ENCODE measurements at regions not wholly inside any gene's neighbourhood (a gene's known extent, or its start where the extent isn't known, plus 50 kb on each side); places are given as distances from the start of the nearest gene placed in this dataset.

DNA sequence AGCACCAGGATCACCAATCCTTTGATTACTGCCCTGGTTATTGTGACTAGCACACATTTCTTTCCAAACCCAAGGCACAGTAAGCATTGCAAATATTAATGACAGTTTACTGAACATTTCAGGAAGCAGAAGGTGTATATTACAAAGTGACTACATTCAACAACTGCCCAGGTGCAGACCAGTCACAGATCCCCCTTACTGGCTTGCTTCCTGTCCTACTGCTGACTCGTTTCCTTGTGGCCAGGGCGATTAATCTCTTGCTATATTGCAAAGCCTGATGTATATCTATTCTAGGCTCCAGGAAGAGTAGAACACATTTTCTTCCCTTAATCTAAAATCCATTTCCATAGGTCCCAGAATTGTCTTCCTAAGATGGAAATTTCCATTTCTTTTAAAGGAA, 77.2 kb upstream of the EPHA7 start:
- FAIRE-seq: no peak
- Histone ChIP-seq H3K4me1 (ENCODE audit: insufficient read depth, low read length) (no peaks in the 10 kb centered on the region), H3K27me3 (ENCODE audit: control insufficient read depth in 1 of 2, insufficient read depth in 2 of 2, low read length in 2 of 2) (no peaks in the 10 kb centered on the region), H3K9me3 (ENCODE audit: low read length) (no peaks in the 10 kb centered on the region), H3K9ac (ENCODE audit: insufficient read depth, low read depth, low read length) (no peak overlapping the region), H3K4me2 (ENCODE audit: low read depth, low read length) (no peak overlapping the region), H2AFZ (ENCODE audit: low read length) (no peak overlapping the region), H4K20me1 (ENCODE audit: insufficient read depth, low read length) (no peaks in the 10 kb centered on the region), H3K4me3 (replicated peaks in 1 of 3; ENCODE audit: insufficient read depth in 1 of 3, low read depth in 2 of 3, low read length in 3 of 3) (no peak overlapping the region), H3K27ac (ENCODE audit: extremely low read length, insufficient read depth, low read length) (no peak overlapping the region), H3K79me2 (ENCODE audit: insufficient read depth, low read length) (no peaks in the 10 kb centered on the region), H3K36me3 (replicated peaks in 1 of 2; ENCODE audit: control insufficient read depth in 1 of 2, insufficient read depth in 2 of 2, low read length in 2 of 2) (no peaks in the 10 kb centered on the region)
- no peak for DNase-seq (ENCODE audit: low spot score)
- in situ Hi-C loops (cut with HindIII; ENCODE audit: extremely low pct_ligation_motif_present, low pct_unique_long_range_greater_than_20kb) (no loop called here), intact Hi-C loops (cut with micrococcal nuclease; ENCODE audit: unreplicated experiment) (no loop called here)
- BruUV-seq (replicated peaks): no TSS peak
- ChIA-PET POLR2A (no interaction called here), CTCF (ENCODE audit: low intra/inter-chr PET ratio, low total read pairs) (no interaction called here)
- 3% methylated on average over 2 of the region's 2 CpGs for WGBS (ENCODE audit: low lambda C conversion rate)
- ATAC-seq: no peak
- TF ChIP-seq, protein P1, sequence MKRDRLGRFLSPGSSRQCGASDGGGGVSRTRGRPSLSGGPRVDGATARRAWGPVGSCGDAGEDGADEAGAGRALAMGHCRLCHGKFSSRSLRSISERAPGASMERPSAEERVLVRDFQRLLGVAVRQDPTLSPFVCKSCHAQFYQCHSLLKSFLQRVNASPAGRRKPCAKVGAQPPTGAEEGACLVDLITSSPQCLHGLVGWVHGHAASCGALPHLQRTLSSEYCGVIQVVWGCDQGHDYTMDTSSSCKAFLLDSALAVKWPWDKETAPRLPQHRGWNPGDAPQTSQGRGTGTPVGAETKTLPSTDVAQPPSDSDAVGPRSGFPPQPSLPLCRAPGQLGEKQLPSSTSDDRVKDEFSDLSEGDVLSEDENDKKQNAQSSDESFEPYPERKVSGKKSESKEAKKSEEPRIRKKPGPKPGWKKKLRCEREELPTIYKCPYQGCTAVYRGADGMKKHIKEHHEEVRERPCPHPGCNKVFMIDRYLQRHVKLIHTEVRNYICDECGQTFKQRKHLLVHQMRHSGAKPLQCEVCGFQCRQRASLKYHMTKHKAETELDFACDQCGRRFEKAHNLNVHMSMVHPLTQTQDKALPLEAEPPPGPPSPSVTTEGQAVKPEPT (CRISPR knock-in tag; IDR thresholded peaks at IDR 0.05; ENCODE audit: low read depth): no peak
- TF ChIP-seq KLF15 (CRISPR knock-in tag; IDR thresholded peaks at IDR 0.05; ENCODE audit: borderline replicate concordance): no peak
- no peak for TF ChIP-seq NRL (CRISPR knock-in tag; IDR thresholded peaks at IDR 0.05; ENCODE audit: borderline replicate concordance)
- no peak for TF ChIP-seq FOXC1 (CRISPR knock-in tag; IDR thresholded peaks at IDR 0.05; ENCODE audit: borderline replicate concordance)
- no peak for TF ChIP-seq PHB2 (IDR thresholded peaks at IDR 0.05; ENCODE audit: partially characterized antibody)
- no peak for TF ChIP-seq CHCHD3 (CRISPR knock-in tag; IDR thresholded peaks at IDR 0.05)
- TF ChIP-seq RELA (CRISPR knock-in tag; IDR thresholded peaks at IDR 0.05): no peak
- TF ChIP-seq ZNF446 (CRISPR knock-in tag; IDR thresholded peaks at IDR 0.05): no peak
- no peak for TF ChIP-seq ZSCAN22 (CRISPR knock-in tag; IDR thresholded peaks at IDR 0.05)
- no peak for TF ChIP-seq HOXA7 (CRISPR knock-in tag; IDR thresholded peaks at IDR 0.05)
- no peak for TF ChIP-seq MYPOP (CRISPR knock-in tag; IDR thresholded peaks at IDR 0.05)
- TF ChIP-seq ZSCAN9 (CRISPR knock-in tag; IDR thresholded peaks at IDR 0.05; ENCODE audit: borderline replicate concordance): no peak
- TF ChIP-seq HDAC6 (IDR thresholded peaks at IDR 0.05; ENCODE audit: low read depth, low read length): no peak
- TF ChIP-seq ZBTB26 (CRISPR knock-in tag; IDR thresholded peaks at IDR 0.05; ENCODE audit: borderline replicate concordance): no peak
- TF ChIP-seq, protein P2, sequence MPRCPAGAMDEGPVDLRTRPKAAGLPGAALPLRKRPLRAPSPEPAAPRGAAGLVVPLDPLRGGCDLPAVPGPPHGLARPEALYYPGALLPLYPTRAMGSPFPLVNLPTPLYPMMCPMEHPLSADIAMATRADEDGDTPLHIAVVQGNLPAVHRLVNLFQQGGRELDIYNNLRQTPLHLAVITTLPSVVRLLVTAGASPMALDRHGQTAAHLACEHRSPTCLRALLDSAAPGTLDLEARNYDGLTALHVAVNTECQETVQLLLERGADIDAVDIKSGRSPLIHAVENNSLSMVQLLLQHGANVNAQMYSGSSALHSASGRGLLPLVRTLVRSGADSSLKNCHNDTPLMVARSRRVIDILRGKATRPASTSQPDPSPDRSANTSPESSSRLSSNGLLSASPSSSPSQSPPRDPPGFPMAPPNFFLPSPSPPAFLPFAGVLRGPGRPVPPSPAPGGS (CRISPR knock-in tag; IDR thresholded peaks at IDR 0.05): no peak

All from HepG2 (cell line).